ENCODE measurements at regions not wholly inside any gene's neighbourhood (a gene's known extent, or its start where the extent isn't known, plus 50 kb on each side); places are given as distances from the start of the nearest gene placed in this dataset.
"Not testable (repeated sequence)": the region's sequence is repeated elsewhere in the genome, so short reads cannot be mapped to it uniquely, and the experiment has no call there.

DNA sequence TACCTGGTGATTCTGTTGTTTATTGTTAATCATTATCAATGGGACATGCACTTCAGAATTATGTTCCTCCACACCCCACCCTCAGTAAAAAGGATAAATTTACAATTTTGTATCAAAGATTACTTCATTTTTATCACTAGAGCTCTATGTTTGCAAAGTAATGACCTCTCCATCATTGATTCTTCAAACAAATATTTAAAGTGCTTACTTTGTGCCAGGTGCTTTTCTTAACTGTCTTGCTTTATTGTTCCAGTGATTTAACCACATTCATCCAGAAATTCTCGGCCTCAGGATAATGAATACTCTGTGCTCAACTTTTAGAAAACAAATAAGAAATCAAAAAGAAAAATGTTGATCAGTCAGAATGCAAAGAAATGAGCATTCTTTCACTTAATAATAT, 144.9 kb upstream of the FOXP2 start:
- no peak for DNase-seq
- Mint-ChIP-seq H3K9me3 (ENCODE audit: low read depth) (no peaks in the 10 kb centered on the region), H3K27me3 (no peaks in the 10 kb centered on the region), H3K36me3 (ENCODE audit: low read depth) (no peaks in the 10 kb centered on the region), H3K4me3 (no peak overlapping the region), H3K4me1 (no peaks in the 10 kb centered on the region), H3K27ac (no peak overlapping the region)
- CTCF ChIA-PET = no interaction called here
- POLR2A ChIA-PET = no interaction called here
- intact Hi-C loops (cut with DNase I, micrococcal nuclease) = no loop called here
- no peak for ATAC-seq

DNA sequence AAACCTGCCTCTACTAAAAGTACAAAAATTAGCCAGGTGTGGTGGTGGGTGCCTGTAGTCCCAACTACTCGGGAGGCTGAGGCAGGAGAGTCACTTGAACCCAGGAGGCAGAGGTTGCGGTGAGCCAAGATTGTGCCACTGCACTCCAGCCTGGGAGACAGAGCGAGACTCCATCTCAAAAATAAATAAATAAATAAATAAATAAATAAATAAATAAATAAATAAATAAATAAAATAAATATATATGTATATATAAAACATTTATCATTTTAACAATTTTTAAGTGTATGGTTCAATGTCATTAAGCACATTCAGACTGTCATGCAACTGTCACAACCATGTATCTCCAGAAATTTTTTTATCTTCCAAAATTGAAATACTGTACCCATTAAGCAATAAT, 147.1 kb upstream of the FOXP2 start:
- H3K27me3 Mint-ChIP-seq; DNase-seq; ATAC-seq; H3K9me3 Mint-ChIP-seq (ENCODE audit: low read depth); POLR2A ChIA-PET; H3K27ac Mint-ChIP-seq; H3K4me1 Mint-ChIP-seq; intact Hi-C loops (cut with DNase I, micrococcal nuclease); CTCF ChIA-PET; H3K4me3 Mint-ChIP-seq; H3K36me3 Mint-ChIP-seq (ENCODE audit: low read depth): not testable (repeated sequence)

DNA sequence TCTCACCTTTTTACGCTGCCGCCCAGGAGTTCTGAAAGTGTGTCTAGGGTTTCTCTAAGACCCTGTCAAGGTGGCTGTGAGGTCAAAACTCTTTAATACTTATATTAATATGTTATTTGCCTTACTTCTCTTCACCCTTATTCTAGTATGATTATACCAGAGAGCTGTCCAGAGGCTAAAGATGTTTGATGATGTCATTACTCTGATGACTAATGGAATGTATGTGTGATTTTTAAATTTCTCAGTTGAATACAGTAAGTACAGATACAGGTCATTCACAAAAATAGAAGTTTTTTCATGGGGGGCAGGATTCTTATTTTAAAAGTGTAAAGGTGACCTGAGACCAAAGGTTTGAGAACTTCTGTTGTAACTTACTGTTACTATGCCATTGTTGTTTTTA, 150.6 kb upstream of the FOXP2 start:
- H3K9me3 Mint-ChIP-seq (ENCODE audit: low read depth) = no peaks in the 10 kb centered on the region
- no peak overlapping the region for H3K27ac Mint-ChIP-seq
- ChIA-PET CTCF (interaction anchor here (0.6 kb wide), 1 partner anchor 662 kb away, joined by 3 read pairs; no protein-coding TSS in a partner anchor), POLR2A (no interaction called here)
- no peak for ATAC-seq
- DNase-seq = no peak
- H3K4me1 Mint-ChIP-seq = no peaks in the 10 kb centered on the region
- H3K4me3 Mint-ChIP-seq = no peak overlapping the region
- no peaks in the 10 kb centered on the region for H3K27me3 Mint-ChIP-seq
- intact Hi-C loops (cut with DNase I, micrococcal nuclease) = no loop called here
- no peaks in the 10 kb centered on the region for H3K36me3 Mint-ChIP-seq (ENCODE audit: low read depth)

DNA sequence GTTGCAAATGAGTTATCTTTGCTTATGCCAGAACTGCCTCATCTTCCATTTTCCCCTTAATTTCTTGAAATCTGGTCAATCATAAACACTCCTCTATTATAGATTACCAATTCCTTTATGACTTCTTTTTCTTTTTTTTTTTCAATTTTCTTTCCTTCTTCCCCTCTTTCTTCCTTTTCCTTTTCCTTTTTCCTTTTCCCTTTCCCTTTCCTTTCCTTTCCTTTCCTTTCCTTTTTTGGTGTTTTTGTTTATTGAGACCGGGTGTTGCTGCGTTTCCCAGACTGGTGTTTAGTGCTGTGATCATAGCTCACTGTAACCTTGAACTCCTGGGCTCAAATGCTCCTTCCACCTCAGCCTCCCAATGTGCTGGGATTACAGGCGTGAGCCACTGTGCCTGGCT, 151.4 kb upstream of the FOXP2 start:
- Mint-ChIP-seq H3K27ac (no peak overlapping the region), H3K4me3 (no peak overlapping the region), H3K36me3 (ENCODE audit: low read depth) (no peaks in the 10 kb centered on the region), H3K9me3 (ENCODE audit: low read depth) (no peaks in the 10 kb centered on the region), H3K27me3 (no peaks in the 10 kb centered on the region), H3K4me1 (no peaks in the 10 kb centered on the region)
- DNase-seq (no peak), ATAC-seq (no peak)
- CTCF ChIA-PET = no interaction called here
- intact Hi-C loops (cut with DNase I, micrococcal nuclease) = no loop called here
- POLR2A ChIA-PET = no interaction called here

DNA sequence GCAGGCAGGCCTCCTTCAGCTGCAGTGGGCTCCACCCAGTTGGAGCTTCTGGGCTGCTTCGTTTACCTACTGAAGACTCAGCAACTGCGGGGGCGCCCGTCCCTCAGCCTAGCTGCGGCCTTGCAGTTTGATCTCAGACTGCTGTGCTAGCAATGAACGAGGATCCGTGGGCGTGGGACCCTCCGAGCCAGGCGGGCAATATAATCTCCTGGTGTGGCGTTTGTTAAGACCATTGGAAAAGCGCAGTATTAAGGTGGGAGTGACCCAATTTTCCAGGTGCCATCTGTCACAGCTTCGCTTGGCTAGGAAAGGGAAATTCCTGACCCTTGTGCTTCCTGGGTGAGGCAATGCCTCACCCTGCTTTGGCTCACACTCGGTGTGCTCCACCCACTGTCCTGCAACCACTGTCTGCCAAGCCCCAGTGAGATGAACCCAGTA, 159.2 kb upstream of the FOXP2 start:
- Mint-ChIP-seq H3K4me3 (no peak overlapping the region), H3K4me1 (no peaks in the 10 kb centered on the region), H3K27ac (no peak overlapping the region), H3K36me3 (ENCODE audit: low read depth) (no peaks in the 10 kb centered on the region), H3K27me3 (peaks cover 2% of the 10 kb centered on the region), H3K9me3 (ENCODE audit: low read depth) (no peaks in the 10 kb centered on the region)
- ChIA-PET POLR2A (no interaction called here), CTCF (interaction anchor here (0.7 kb wide), 1 partner anchor 19 kb away, joined by 3 read pairs; no protein-coding TSS in a partner anchor)
- DNase-seq (no peak), ATAC-seq (no peak)
- intact Hi-C loops (cut with DNase I, micrococcal nuclease) = no loop called here

DNA sequence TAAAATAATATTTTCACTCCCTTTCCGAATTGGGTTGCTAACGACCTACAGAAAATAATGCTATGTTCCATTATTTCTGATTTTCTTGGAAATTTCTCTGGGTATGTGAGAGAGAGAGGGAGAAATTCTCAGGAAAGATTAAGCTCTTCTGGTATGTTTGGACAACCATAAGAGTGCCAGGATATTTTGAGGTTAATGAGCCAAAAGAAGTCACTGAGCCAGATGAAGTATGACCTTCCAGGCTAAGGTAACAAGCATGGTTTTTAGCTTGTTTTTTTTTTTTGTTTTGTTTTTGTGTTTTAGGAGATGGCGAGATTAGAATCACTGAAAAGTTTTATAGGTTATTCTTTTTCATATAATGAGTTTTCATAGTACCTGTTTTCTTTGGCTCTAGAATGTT, 171.0 kb upstream of the FOXP2 start:
- CTCF ChIA-PET = interaction anchor here (0.5 to 1.2 kb wide), 2 partner anchors 37 to 143 kb away, joined by 3 read pairs; no protein-coding TSS in a partner anchor

DNA sequence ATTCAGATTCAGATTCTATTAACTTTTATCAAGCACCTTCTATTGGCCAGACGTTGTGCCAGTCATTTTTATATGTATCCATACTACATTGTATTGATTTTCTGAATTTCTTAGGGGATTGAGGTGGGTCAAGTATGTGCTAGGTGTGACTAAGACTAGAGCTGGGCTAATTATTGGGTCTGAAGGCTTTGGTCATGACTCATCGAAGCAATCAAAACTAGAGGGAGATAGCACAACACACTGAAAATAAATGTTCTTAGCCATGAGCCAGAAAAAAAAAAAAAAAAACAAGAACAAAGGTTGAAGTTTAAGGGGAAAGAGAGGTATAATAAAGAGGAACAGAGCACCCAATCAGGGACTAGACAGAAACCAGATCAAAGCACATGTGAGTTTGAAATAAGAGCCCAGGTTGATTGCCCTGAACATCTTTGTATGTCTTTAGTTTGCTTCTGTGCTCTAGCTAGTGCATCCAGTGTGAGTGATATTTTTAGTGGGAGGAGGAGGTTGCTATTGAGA, 171.6 kb upstream of the FOXP2 start:
- Mint-ChIP-seq H3K27ac (no peak overlapping the region), H3K27me3 (no peaks in the 10 kb centered on the region), H3K4me1 (no peaks in the 10 kb centered on the region), H3K36me3 (ENCODE audit: low read depth) (no peaks in the 10 kb centered on the region), H3K4me3 (no peak overlapping the region), H3K9me3 (ENCODE audit: low read depth) (peaks cover 7% of the 10 kb centered on the region)
- intact Hi-C loops (cut with DNase I, micrococcal nuclease) = no loop called here
- DNase-seq = no peak
- ATAC-seq = no peak
- ChIA-PET POLR2A (interaction anchor here (0.6 kb wide), 1 partner anchor 23 kb away, joined by 3 read pairs; no protein-coding TSS in a partner anchor), CTCF (interaction anchor here (1.2 kb wide), 1 partner anchor 37 kb away, joined by 3 read pairs; no protein-coding TSS in a partner anchor)

More for the DNA sequence above, 171.0 kb upstream of the FOXP2 start:
- H3K4me3 Mint-ChIP-seq = no peak overlapping the region
- intact Hi-C loops (cut with DNase I, micrococcal nuclease) = no loop called here
- POLR2A ChIA-PET = interaction anchor here (0.6 to 0.7 kb wide), 2 partner anchors 24 to 172 kb away, joined by 3 read pairs; no protein-coding TSS in a partner anchor
- no peak for ATAC-seq
- H3K36me3 Mint-ChIP-seq (ENCODE audit: low read depth) = no peaks in the 10 kb centered on the region
- no peak overlapping the region for H3K27ac Mint-ChIP-seq
- DNase-seq = no peak
- peaks cover 7% of the 10 kb centered on the region for H3K9me3 Mint-ChIP-seq (ENCODE audit: low read depth)
- no peaks in the 10 kb centered on the region for H3K27me3 Mint-ChIP-seq
- no peaks in the 10 kb centered on the region for H3K4me1 Mint-ChIP-seq

DNA sequence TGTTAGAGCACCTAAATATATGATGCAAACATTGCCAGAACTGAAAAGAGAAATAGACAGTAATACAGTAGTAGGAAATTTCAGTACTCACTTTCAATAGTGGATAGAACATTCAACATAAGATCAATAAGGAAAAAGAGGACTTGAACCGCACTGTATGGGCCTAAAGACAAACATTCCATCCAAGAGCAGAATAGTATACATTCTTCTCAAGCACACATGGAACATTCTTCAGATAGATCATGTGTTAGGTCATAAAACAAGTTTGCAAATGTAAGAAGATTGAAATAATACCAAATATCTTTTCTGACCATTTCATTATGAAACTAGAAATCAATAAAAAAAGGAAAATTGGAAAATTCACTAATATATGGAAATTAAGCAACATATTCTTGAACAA, 185.4 kb upstream of the FOXP2 start:
- Mint-ChIP-seq H3K9me3 (ENCODE audit: low read depth) (no peaks in the 10 kb centered on the region), H3K4me1 (no peaks in the 10 kb centered on the region), H3K27ac (no peak overlapping the region), H3K36me3 (ENCODE audit: low read depth) (no peaks in the 10 kb centered on the region), H3K27me3 (no peaks in the 10 kb centered on the region), H3K4me3 (no peak overlapping the region)
- DNase-seq = no peak
- intact Hi-C loops (cut with DNase I, micrococcal nuclease) = no loop called here
- ChIA-PET CTCF (no interaction called here), POLR2A (no interaction called here)
- no peak for ATAC-seq

DNA sequence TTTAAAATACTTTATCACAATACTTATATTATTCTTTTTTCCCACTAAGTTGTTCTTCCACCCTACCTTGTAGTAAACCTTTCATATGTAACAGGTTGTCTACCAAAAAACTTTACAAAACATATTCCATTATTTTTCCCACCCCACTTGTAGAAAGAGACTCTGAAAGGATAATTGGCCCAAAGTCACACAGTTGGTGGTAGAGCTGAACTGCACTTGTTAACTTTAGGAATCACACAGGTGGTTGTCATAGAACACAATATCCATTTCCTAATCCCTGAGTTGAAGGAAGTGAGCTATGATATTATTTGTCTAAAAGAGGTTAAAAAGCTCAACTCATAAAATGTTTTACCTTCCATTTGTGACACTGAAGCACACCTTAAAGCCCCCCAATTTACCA, 188.8 kb upstream of the FOXP2 start:
- ChIA-PET CTCF (no interaction called here), POLR2A (no interaction called here)
- Mint-ChIP-seq H3K36me3 (ENCODE audit: low read depth) (no peaks in the 10 kb centered on the region), H3K4me1 (no peaks in the 10 kb centered on the region), H3K27ac (no peak overlapping the region), H3K27me3 (no peaks in the 10 kb centered on the region), H3K4me3 (no peak overlapping the region), H3K9me3 (ENCODE audit: low read depth) (no peaks in the 10 kb centered on the region)
- intact Hi-C loops (cut with DNase I, micrococcal nuclease) = no loop called here
- DNase-seq = no peak
- ATAC-seq = no peak

DNA sequence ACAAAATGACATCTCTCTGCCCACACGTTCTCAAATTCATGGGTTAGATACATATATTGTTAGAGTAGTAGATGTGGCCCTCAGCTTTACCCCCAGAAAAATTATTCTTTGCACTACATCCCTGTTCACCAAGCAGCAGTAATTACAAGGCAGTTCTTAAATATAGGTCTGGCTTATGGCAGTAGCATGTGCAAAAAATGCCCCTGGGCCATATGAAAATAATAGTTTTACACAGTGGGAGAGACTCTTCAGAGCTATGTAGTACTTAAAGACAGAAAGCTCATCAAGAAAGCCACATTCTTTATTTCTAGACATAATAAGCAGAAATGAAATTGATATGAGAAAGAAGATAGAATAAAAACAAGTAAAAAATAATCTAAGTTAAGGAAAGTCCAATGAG, 196.3 kb upstream of the FOXP2 start:
- Mint-ChIP-seq H3K4me3 (no peak overlapping the region), H3K36me3 (ENCODE audit: low read depth) (no peaks in the 10 kb centered on the region), H3K4me1 (no peaks in the 10 kb centered on the region), H3K27me3 (no peaks in the 10 kb centered on the region), H3K27ac (no peak overlapping the region), H3K9me3 (ENCODE audit: low read depth) (no peaks in the 10 kb centered on the region)
- ChIA-PET POLR2A (no interaction called here), CTCF (interaction anchor here (1.2 kb wide), 1 partner anchor 12 kb away, joined by 3 read pairs; no protein-coding TSS in a partner anchor)
- ATAC-seq (no peak), DNase-seq (no peak)
- intact Hi-C loops (cut with DNase I, micrococcal nuclease) = no loop called here

DNA sequence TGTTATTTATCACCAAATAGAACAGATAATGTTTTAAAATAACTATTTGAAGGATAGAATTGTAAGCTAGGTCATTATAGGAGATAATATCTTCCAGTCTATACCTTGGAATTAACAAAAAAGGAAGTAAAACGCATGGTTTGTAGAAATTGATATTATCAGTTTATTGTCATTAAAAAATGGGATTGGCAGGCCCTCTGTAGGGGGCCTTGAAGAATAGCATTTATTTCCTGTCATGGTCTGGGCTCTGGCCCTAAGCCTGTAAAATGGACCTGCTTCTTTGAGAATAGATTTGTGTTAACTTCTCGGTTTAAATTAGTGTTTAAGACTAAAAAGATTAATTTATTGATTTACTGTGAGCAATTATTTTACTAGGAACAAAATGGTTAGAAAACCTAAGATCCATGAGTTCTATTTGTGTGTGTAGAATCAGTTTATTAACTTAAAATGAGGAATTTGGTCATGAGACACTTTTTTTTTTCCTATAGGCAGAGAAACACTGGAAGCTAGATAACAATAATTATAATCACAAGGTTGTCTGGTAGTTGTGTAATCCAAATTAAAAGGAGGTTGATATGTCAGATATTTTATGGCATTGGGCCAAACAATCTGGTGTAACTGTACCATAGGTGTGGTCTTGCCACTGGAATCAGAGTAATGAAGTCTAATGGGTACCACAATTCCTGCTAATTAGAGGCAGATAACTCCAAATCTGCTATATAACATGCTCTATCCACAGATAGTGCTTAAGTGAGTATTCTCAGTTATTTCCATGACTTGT, 197.4 kb upstream of the FOXP2 start:
- Mint-ChIP-seq H3K27ac (no peak overlapping the region), H3K27me3 (no peaks in the 10 kb centered on the region), H3K4me1 (no peaks in the 10 kb centered on the region), H3K36me3 (ENCODE audit: low read depth) (no peaks in the 10 kb centered on the region), H3K9me3 (ENCODE audit: low read depth) (no peaks in the 10 kb centered on the region), H3K4me3 (no peak overlapping the region)
- intact Hi-C loops (cut with DNase I, micrococcal nuclease) = no loop called here
- DNase-seq (no peak), ATAC-seq (no peak)
- ChIA-PET POLR2A (no interaction called here), CTCF (no interaction called here)

DNA sequence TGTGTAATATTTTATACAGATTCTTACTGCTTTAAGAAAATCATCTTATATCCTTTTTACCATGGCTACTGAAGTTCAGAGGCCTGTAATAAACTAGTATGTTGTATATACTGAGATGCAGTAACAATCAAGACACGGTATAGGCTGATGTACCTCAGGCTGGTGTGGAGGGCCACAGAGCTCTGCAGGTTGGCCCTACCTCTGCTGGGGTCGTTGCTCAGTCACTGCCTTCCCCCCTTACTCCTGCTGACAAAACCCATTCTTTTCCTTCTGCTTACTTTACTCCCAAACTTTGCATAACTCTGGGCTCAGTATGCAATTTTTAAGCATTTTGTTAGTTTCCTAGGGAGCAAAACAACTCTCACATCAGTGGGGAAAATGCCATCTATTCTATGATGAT, 200.1 kb upstream of the FOXP2 start:
- intact Hi-C loops (cut with DNase I, micrococcal nuclease) = no loop called here
- no peak overlapping the region for H3K27ac Mint-ChIP-seq
- no peaks in the 10 kb centered on the region for H3K4me1 Mint-ChIP-seq
- no peaks in the 10 kb centered on the region for H3K9me3 Mint-ChIP-seq (ENCODE audit: low read depth)
- ChIA-PET CTCF (no interaction called here), POLR2A (no interaction called here)
- no peaks in the 10 kb centered on the region for H3K36me3 Mint-ChIP-seq (ENCODE audit: low read depth)
- no peaks in the 10 kb centered on the region for H3K27me3 Mint-ChIP-seq
- H3K4me3 Mint-ChIP-seq = no peak overlapping the region
- no peak for DNase-seq
- ATAC-seq = no peak
